A673 (cell line): ENCODE measurements at regions not wholly inside any gene's neighbourhood (a gene's known extent, or its start where the extent isn't known, plus 50 kb on each side); places are given as distances from the start of the nearest gene placed in this dataset.

ENCODE experiments used
- CTCF ChIP-seq: fragments of 300-800, 200-600 bp; sonication (generic); conservative IDR thresholded peaks from 2 replicates; pipeline ENCODE4 v1.5.1; 2017; ENCODE audit warnings: low read depth, mild to moderate bottlenecking, antibody characterized with exemption, low read length, moderate library complexity, mixed read lengths
- EZH2 ChIP-seq: fragments of 200-600 bp; sonication (generic); IDR thresholded peaks from 2 replicates; pipeline ENCODE4 v1.6.1; 2017; ENCODE audit warnings: borderline replicate concordance, low read depth, mild to moderate bottlenecking, mixed read lengths, antibody characterized with exemption, low read length; ENCODE audit not compliant: poor library complexity, severe bottlenecking

DNA sequence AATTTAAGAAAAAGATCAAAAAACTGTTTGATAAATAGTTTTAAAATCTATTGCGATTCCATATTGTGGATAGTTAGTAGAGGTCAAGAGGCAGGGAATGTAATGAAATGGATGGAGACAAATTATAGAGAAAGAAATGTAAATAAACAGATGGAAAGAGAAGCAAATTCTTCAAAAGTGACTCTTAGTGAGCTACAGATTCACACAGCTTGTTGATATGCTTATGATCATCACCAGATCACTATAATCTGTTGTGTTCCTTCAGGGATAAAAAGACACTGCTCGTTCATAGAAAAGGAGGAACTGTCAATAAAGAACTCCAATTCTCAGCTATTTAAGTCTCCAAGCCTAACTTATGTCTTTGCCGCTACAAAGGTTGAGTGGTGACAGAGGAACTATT lies 251.4 kb upstream of the SEMA3C start:
- no peak for TF ChIP-seq CTCF
- no peak for TF ChIP-seq EZH2
